GM12878 (cell line): ENCODE measurements at regions not wholly inside any gene's neighbourhood (a gene's known extent, or its start where the extent isn't known, plus 50 kb on each side); places are given as distances from the start of the nearest gene placed in this dataset.

Experiments
- ATAC-seq: fragments of 200-7000 bp; cut with Tn5 transposase; 3 replicates; pipeline ENCODE4 v1.9.1; 2020; ENCODE audit warnings: mild to moderate bottlenecking, moderate library complexity
- BruUV-seq: library from RNA; stranded (reverse); fragments of 400-500 nt; replicated peaks from 2 replicates; lab custom pipeline; 2021; lab: Mats Ljungman, UMichigan
- CTCF ChIA-PET: fragments of 300-600 bp; sonication (Branson Sonifier 250); formaldehyde crosslinking; extraction: SDS; loops from one replicate; lab custom pipeline; 2021; ENCODE audit warnings: inconsistent platforms; lab: Yijun Ruan, JAX
- POLR2A ChIA-PET: fragments of 350-600 bp; formaldehyde crosslinking; extraction: SDS; loops from one replicate; lab custom pipeline; 2021; ENCODE audit warnings: inconsistent platforms; lab: Charles Lee
- RAD21 ChIA-PET: fragments of 300-600 bp; sonication (Branson Sonifier 250); formaldehyde crosslinking; loops from one replicate; lab custom pipeline; 2023; ENCODE audit warnings: antibody characterized with exemption; ENCODE audit not compliant: unreplicated experiment; lab: Charles Lee
- SMC1A ChIA-PET: fragments of 300-600 bp; sonication (Branson Sonifier 250); formaldehyde crosslinking; loops from one replicate; lab custom pipeline; 2023; ENCODE audit not compliant: unreplicated experiment, uncharacterized antibody; lab: Charles Lee
- DNase-seq: peaks from one replicate; pipeline ENCODE4 v3.0.0-alpha.2; 2011; ENCODE audit warnings: low read depth, low spot score
- FAIRE-seq: peaks from 3 replicates; lab custom pipeline; 2011; peaks lifted over from hg19 to GRCh38; lab: Jason Lieb, UNC
- H2AFZ ChIP-seq: 2 replicates; pipeline ENCODE4 v1.6.0; 2011; ENCODE audit warnings: low read depth, low read length, control low read depth; ENCODE audit not compliant: control insufficient read depth
- H3K27ac ChIP-seq: 2 replicates; pipeline ENCODE4 v1.5.1; 2011; ENCODE audit warnings: control low read depth; ENCODE audit not compliant: control insufficient read depth, insufficient read depth
- H3K27me3 ChIP-seq, 2 experiments: replicated peaks in 1 of 2; 2 replicates each; pipeline versions ENCODE4 v1.6.0 to v1.6.1; 2011; ENCODE audit warnings: low read length in 1 of 2; ENCODE audit not compliant: control insufficient read depth in 2 of 2, insufficient read depth in 2 of 2
- H3K36me3 ChIP-seq, 2 experiments: 2 replicates each; pipeline ENCODE4 v1.5.1; 2011; ENCODE audit warnings: low read length in 1 of 2; ENCODE audit not compliant: control insufficient read depth in 2 of 2, insufficient read depth in 2 of 2
- H3K4me1 ChIP-seq: 2 replicates; pipeline ENCODE4 v1.6.1; 2011; ENCODE audit warnings: mild to moderate bottlenecking, low read length, moderate library complexity, mixed read lengths; ENCODE audit not compliant: control insufficient read depth, insufficient read depth
- H3K4me2 ChIP-seq: 2 replicates; pipeline ENCODE4 v1.6.0; 2011; ENCODE audit warnings: control low read depth; ENCODE audit not compliant: control insufficient read depth, insufficient read depth
- H3K4me3 ChIP-seq: fragments of 200-600 bp; sonication (generic); 2 replicates; pipeline ENCODE4 v1.5.1; 2016
- H3K79me2 ChIP-seq: 2 replicates; pipeline ENCODE4 v1.6.0; 2011; ENCODE audit warnings: low read length; ENCODE audit not compliant: control insufficient read depth, insufficient read depth
- H3K9ac ChIP-seq: 2 replicates; pipeline ENCODE4 v1.8.0; 2011; ENCODE audit warnings: low read length, control low read depth, mixed read lengths; ENCODE audit not compliant: control insufficient read depth, insufficient read depth
- H3K9me3 ChIP-seq: replicated peaks from 3 replicates; pipeline ENCODE4 v1.5.1; 2011; ENCODE audit warnings: mild to moderate bottlenecking, low read length; ENCODE audit not compliant: control insufficient read depth, insufficient read depth
- H4K20me1 ChIP-seq: 2 replicates; pipeline ENCODE4 v1.6.0; 2011; ENCODE audit not compliant: control insufficient read depth, insufficient read depth
- CREM ChIP-seq: IDR thresholded peaks from 2 replicates; pipeline ENCODE4 v1.6.1; 2014; ENCODE audit warnings: antibody characterized with exemption, low read depth
- FOXM1 ChIP-seq: IDR thresholded peaks from 2 replicates; pipeline ENCODE4 v1.6.1; 2012; ENCODE audit warnings: low read depth, mild to moderate bottlenecking, inconsistent platforms, low read length, moderate library complexity
- GATAD2B ChIP-seq: fragments of 450-650 bp; conservative IDR thresholded peaks from 2 replicates; pipeline ENCODE4 v1.6.1; 2017; ENCODE audit warnings: low read depth, mild to moderate bottlenecking, moderate library complexity
- NFIC ChIP-seq: IDR thresholded peaks from 2 replicates; pipeline ENCODE4 v1.6.1; 2012; ENCODE audit warnings: low read depth, mild to moderate bottlenecking, inconsistent platforms, low read length, moderate library complexity
- NFYB ChIP-seq: IDR thresholded peaks from 2 replicates; pipeline ENCODE4 v1.6.1; 2011; ENCODE audit warnings: low read depth, mild to moderate bottlenecking, low read length, improper control_type of control experiment, moderate library complexity; ENCODE audit not compliant: insufficient read depth
- PML ChIP-seq: IDR thresholded peaks from 2 replicates; pipeline ENCODE4 v1.6.1; 2012; ENCODE audit warnings: low read length, inconsistent platforms
- POU2F2 ChIP-seq: IDR thresholded peaks from 3 replicates; pipeline ENCODE4 v1.6.1; 2011; ENCODE audit warnings: low read depth, mild to moderate bottlenecking, low read length, borderline replicate concordance
- RB1 ChIP-seq: fragments of 450-650 bp; formaldehyde crosslinking; IDR thresholded peaks from 2 replicates; pipeline ENCODE4 v1.6.1; 2017; ENCODE audit warnings: mild to moderate bottlenecking, borderline replicate concordance
- SMAD1 ChIP-seq: fragments of 450-650 bp; IDR thresholded peaks from 2 replicates; pipeline ENCODE4 v1.6.1; 2018; ENCODE audit warnings: mild to moderate bottlenecking, low read depth; ENCODE audit not compliant: partially characterized antibody
- SMAD5 ChIP-seq: IDR thresholded peaks from 2 replicates; pipeline ENCODE4 v1.6.1; 2016; ENCODE audit warnings: antibody characterized with exemption, low read depth
- ZNF207 ChIP-seq: fragments of 450-650 bp; IDR thresholded peaks from 2 replicates; pipeline ENCODE4 v1.6.1; 2014; ENCODE audit warnings: antibody characterized with exemption, mild to moderate bottlenecking, borderline replicate concordance
- ZNF274 ChIP-seq: IDR thresholded peaks from one replicate; pipeline ENCODE4 v1.8.0; 2011; ENCODE audit not compliant: insufficient read length, insufficient read depth
- ZNF622 ChIP-seq: fragments of 450-650 bp; IDR thresholded peaks from 2 replicates; pipeline ENCODE4 v1.6.1; 2017; ENCODE audit warnings: mild to moderate bottlenecking, inconsistent platforms
- ZZZ3 ChIP-seq: IDR thresholded peaks from 2 replicates; pipeline ENCODE4 v1.6.1; 2011; ENCODE audit warnings: low read depth; ENCODE audit not compliant: control insufficient read depth, insufficient read length
- WGBS: methylation state at CpG from one replicate; pipeline ENCODE4 v1.1.6; 2016; ENCODE audit warnings: low lambda C conversion rate; ENCODE audit not compliant: insufficient replicate concordance, insufficient coverage; ENCODE audit errors: missing lambda C conversion rate; 5-methylcytosine and 5-hydroxymethylcytosine counted together
- in situ Hi-C: fragments of 300-500 bp; cut with MboI; formaldehyde crosslinking; loops from 9 replicates; pipeline ENCODE4 v1.14.3; 2018; ENCODE audit warnings: mixed read lengths
- intact Hi-C: fragments of 100-400 bp; cut with micrococcal nuclease; formaldehyde crosslinking; loops from one replicate; pipeline ENCODE4 v1.14.2; 2022; ENCODE audit not compliant: unreplicated experiment
- TF ChIP-seq, protein P1 (sequence below): fragments of 450-650 bp; IDR thresholded peaks from 2 replicates; pipeline ENCODE4 v1.6.1; 2017; ENCODE audit warnings: antibody characterized with exemption, mild to moderate bottlenecking, moderate library complexity

DNA sequence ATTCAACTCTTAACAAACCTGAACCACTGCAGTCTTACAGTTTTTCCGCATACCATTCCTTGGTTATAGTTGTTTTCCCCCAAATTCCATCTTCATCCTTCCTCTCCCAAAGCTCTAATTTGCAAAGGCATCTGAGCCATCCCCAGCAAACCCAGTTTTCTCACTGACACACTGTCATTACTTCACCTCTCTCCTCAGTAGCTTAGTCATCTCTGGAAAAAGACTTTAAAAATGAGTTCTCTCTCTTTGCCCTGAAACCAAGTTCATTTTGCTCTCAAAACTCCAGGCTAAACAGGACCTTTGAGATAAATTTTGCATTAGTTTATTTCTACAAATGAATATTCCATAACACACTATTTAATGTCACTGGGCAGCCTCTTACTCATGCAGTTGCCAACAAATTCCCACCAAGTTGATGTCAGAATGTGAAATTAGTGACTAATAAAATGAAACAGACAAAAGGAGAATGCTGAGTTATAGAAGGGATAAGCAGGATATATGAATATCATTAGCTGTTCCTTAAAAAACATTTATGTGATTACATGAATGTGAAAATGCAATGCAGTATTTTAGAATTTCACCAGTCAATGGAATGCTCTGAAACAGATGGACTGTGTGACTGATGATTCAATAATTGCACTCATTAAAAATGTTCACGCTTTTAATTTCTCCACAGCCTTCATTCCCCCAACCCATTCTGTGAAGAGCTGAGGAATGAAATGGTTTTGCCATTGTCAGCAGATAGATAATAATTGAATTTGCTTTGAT lies 107.4 kb upstream of the DMAC1 start:
- TF ChIP-seq SMAD1 (no peak), CREM (no peak), NFYB (no peak), GATAD2B (no peak), ZNF622 (no peak), RB1 (no peak), SMAD5 (no peak), ZNF207 (no peak), PML (no peak), NFIC (no peak), POU2F2 (no peak), FOXM1 (no peak), ZNF274 (no peak), ZZZ3 (no peak)
- TF ChIP-seq, protein P1, sequence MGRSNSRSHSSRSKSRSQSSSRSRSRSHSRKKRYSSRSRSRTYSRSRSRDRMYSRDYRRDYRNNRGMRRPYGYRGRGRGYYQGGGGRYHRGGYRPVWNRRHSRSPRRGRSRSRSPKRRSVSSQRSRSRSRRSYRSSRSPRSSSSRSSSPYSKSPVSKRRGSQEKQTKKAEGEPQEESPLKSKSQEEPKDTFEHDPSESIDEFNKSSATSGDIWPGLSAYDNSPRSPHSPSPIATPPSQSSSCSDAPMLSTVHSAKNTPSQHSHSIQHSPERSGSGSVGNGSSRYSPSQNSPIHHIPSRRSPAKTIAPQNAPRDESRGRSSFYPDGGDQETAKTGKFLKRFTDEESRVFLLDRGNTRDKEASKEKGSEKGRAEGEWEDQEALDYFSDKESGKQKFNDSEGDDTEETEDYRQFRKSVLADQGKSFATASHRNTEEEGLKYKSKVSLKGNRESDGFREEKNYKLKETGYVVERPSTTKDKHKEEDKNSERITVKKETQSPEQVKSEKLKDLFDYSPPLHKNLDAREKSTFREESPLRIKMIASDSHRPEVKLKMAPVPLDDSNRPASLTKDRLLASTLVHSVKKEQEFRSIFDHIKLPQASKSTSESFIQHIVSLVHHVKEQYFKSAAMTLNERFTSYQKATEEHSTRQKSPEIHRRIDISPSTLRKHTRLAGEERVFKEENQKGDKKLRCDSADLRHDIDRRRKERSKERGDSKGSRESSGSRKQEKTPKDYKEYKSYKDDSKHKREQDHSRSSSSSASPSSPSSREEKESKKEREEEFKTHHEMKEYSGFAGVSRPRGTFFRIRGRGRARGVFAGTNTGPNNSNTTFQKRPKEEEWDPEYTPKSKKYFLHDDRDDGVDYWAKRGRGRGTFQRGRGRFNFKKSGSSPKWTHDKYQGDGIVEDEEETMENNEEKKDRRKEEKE = no peak
- in situ Hi-C loops (no loop called here), intact Hi-C loops (no loop called here)
- H3K4me3 ChIP-seq = no peak overlapping the region
- WGBS = 32% methylated on average over 2 of the region's 2 CpGs
- H3K36me3 ChIP-seq = no peaks in the 10 kb centered on the region
- ChIA-PET SMC1A (interaction anchor here (0.7 kb wide), 1 partner anchor 8 kb away, joined by 3 read pairs; no protein-coding TSS in a partner anchor), RAD21 (no interaction called here), CTCF (interaction anchor here (2.8 kb wide), 1 partner anchor 12 kb away, joined by 6 read pairs; no protein-coding TSS in a partner anchor), POLR2A (no interaction called here)
- no peak overlapping the region for H2AFZ ChIP-seq
- H3K27me3 ChIP-seq = no peaks in the 10 kb centered on the region
- H3K79me2 ChIP-seq = no peaks in the 10 kb centered on the region
- no peak for DNase-seq
- ATAC-seq = no peak
- no TSS peak for BruUV-seq
- H3K9me3 ChIP-seq = no peaks in the 10 kb centered on the region
- H4K20me1 ChIP-seq = no peaks in the 10 kb centered on the region
- FAIRE-seq = no peak
- H3K4me2 ChIP-seq = no peak overlapping the region
- no peak overlapping the region for H3K9ac ChIP-seq
- H3K27ac ChIP-seq = no peak overlapping the region
- H3K4me1 ChIP-seq = no peaks in the 10 kb centered on the region
